22Rv1 (cell line): ENCODE measurements at regions not wholly inside any gene's neighbourhood (a gene's known extent, or its start where the extent isn't known, plus 50 kb on each side); places are given as distances from the start of the nearest gene placed in this dataset.

Experiments
- ZFX ChIP-seq: fragments of 450-650 bp; IDR thresholded peaks from 2 replicates; pipeline ENCODE4 v1.6.1; 2017; ENCODE audit warnings: antibody characterized with exemption, borderline replicate concordance
- TF ChIP-seq, protein P1 (sequence below): fragments of 450-650 bp; IDR thresholded peaks from 2 replicates; pipeline ENCODE4 v1.5.1; 2017; ENCODE audit warnings: mild to moderate bottlenecking

DNA sequence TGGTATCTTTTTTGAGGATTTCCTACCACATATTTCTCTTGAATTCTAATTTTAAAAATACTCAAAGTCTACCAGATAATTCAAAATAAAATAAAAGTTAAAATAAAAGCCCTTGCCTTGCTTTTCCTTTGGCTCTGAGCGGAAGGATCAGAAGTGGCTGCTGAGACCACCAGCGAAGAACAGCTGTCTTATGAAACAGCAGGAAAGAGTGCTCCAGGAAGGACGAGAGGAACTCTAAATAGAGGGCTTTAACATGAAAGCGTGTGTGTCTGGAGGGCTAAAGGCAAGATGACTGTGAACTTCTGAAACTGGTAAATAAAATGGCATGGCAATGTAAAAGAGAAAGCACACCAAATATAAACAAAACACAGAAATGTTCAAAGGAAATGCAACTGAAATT is 521.5 kb upstream of the SPRY2 start:
- TF ChIP-seq, protein P1, sequence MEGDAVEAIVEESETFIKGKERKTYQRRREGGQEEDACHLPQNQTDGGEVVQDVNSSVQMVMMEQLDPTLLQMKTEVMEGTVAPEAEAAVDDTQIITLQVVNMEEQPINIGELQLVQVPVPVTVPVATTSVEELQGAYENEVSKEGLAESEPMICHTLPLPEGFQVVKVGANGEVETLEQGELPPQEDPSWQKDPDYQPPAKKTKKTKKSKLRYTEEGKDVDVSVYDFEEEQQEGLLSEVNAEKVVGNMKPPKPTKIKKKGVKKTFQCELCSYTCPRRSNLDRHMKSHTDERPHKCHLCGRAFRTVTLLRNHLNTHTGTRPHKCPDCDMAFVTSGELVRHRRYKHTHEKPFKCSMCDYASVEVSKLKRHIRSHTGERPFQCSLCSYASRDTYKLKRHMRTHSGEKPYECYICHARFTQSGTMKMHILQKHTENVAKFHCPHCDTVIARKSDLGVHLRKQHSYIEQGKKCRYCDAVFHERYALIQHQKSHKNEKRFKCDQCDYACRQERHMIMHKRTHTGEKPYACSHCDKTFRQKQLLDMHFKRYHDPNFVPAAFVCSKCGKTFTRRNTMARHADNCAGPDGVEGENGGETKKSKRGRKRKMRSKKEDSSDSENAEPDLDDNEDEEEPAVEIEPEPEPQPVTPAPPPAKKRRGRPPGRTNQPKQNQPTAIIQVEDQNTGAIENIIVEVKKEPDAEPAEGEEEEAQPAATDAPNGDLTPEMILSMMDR, result no peak
- TF ChIP-seq ZFX, result no peak
